Fibroblast of the aortic adventitia (primary cell): ENCODE measurements at regions not wholly inside any gene's neighbourhood (a gene's known extent, or its start where the extent isn't known, plus 50 kb on each side); places are given as distances from the start of the nearest gene placed in this dataset.

ENCODE experiments used
- DNase-seq: peaks from one replicate; pipeline ENCODE4 v3.0.0-alpha.2; 2010; ENCODE audit warnings: low read depth
- H3K4me3 ChIP-seq: 2 replicates; pipeline ENCODE4 v1.5.1; 2011; ENCODE audit warnings: low read depth, mild to moderate bottlenecking, control low read depth, low read length, moderate library complexity
- CTCF ChIP-seq: IDR thresholded peaks from 2 replicates; pipeline ENCODE4 v1.5.1; 2011; ENCODE audit warnings: mild to moderate bottlenecking, low read length, control low read depth, inconsistent platforms; ENCODE audit not compliant: insufficient read depth

- no peak overlapping the region for H3K4me3 ChIP-seq
- no peak for DNase-seq
- no peak for TF ChIP-seq CTCF
Observed at GRCh38 chr9:19700699-19701098, 88.1 kb downstream of the SLC24A2 start.

GRCh38 chr9:19699756-19700155 lies 89.1 kb downstream of the SLC24A2 start:
- H3K4me3 ChIP-seq: no peak overlapping the region
- no peak for DNase-seq
- no peak for TF ChIP-seq CTCF

GRCh38 chr9:19698960-19699359 lies 89.9 kb downstream of the SLC24A2 start:
- H3K4me3 ChIP-seq: no peak overlapping the region
- TF ChIP-seq CTCF: no peak

GRCh38 chr9:19694601-19695000 lies 94.2 kb downstream of the SLC24A2 start:
- TF ChIP-seq CTCF: no peak
- no peak overlapping the region for H3K4me3 ChIP-seq
- no peak for DNase-seq

More at GRCh38 chr9:19698960-19699359, 89.9 kb downstream of the SLC24A2 start:
- DNase-seq: no peak

GRCh38 chr9:19690128-19690527 lies 98.7 kb downstream of the SLC24A2 start:
- TF ChIP-seq CTCF: no peak
- no peak for DNase-seq
- no peak overlapping the region for H3K4me3 ChIP-seq

- TF ChIP-seq CTCF: no peak
- no peak for DNase-seq
- H3K4me3 ChIP-seq: no peak overlapping the region
Observed at GRCh38 chr9:19689328-19690101, 99.3 kb downstream of the SLC24A2 start.

- DNase-seq: no peak
- H3K4me3 ChIP-seq: no peak overlapping the region
- no peak for TF ChIP-seq CTCF
Observed at GRCh38 chr9:19683715-19684114, 105.1 kb downstream of the SLC24A2 start.
